OCI-LY1 (cell line): ENCODE measurements at regions not wholly inside any gene's neighbourhood (a gene's known extent, or its start where the extent isn't known, plus 50 kb on each side); places are given as distances from the start of the nearest gene placed in this dataset.

Experiments used
- EZH2 ChIP-seq: fragments of 200-600 bp; sonication (generic), shearing (Covaris generic); IDR thresholded peaks from 2 replicates; pipeline ENCODE4 v1.8.0; 2017; ENCODE audit warnings: borderline replicate concordance, mixed run types, mild to moderate bottlenecking, antibody characterized with exemption, low read length, moderate library complexity, mixed read lengths
- TF ChIP-seq, protein P1 (sequence below): fragments of 200-600 bp; sonication (generic), shearing (Covaris generic); IDR thresholded peaks from 2 replicates; pipeline ENCODE4 v1.5.1; 2017; ENCODE audit warnings: mild to moderate bottlenecking, antibody characterized with exemption, low read length, moderate library complexity, mixed read lengths

DNA sequence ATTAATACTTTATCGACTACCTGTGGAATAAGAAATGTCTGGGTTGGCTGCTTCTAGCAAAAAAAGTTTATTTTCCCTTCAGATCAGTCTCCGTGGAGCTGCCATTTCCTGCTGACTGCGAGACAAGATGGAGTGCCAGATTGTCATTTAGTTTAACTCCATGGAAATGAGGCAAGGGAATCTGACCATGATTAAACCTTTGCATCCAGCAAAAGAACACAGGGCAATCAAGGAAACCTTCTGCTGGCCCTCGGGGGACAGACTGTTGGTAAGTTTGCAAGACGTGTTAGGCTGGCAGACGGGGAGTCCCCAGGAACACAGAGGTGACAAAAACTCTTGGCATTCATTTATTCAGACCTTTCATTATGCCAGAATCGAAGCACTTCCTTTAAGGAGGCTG lies 52.2 kb upstream of the SPACA1 start:
- TF ChIP-seq, protein P1, sequence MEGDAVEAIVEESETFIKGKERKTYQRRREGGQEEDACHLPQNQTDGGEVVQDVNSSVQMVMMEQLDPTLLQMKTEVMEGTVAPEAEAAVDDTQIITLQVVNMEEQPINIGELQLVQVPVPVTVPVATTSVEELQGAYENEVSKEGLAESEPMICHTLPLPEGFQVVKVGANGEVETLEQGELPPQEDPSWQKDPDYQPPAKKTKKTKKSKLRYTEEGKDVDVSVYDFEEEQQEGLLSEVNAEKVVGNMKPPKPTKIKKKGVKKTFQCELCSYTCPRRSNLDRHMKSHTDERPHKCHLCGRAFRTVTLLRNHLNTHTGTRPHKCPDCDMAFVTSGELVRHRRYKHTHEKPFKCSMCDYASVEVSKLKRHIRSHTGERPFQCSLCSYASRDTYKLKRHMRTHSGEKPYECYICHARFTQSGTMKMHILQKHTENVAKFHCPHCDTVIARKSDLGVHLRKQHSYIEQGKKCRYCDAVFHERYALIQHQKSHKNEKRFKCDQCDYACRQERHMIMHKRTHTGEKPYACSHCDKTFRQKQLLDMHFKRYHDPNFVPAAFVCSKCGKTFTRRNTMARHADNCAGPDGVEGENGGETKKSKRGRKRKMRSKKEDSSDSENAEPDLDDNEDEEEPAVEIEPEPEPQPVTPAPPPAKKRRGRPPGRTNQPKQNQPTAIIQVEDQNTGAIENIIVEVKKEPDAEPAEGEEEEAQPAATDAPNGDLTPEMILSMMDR, result no peak
- TF ChIP-seq EZH2, result no peak
